NCI-H2227 (cell line): ENCODE measurements at regions not wholly inside any gene's neighbourhood (a gene's known extent, or its start where the extent isn't known, plus 50 kb on each side); places are given as distances from the start of the nearest gene placed in this dataset.
"Not testable (repeated sequence)": the region's sequence is repeated elsewhere in the genome, so short reads cannot be mapped to it uniquely, and the experiment has no call there.

Experiments used
- DNase-seq: peaks from one replicate; lab custom pipeline; 2025; ENCODE audit not compliant: unreplicated experiment; lab: John Stamatoyannopoulos, UW

DNA sequence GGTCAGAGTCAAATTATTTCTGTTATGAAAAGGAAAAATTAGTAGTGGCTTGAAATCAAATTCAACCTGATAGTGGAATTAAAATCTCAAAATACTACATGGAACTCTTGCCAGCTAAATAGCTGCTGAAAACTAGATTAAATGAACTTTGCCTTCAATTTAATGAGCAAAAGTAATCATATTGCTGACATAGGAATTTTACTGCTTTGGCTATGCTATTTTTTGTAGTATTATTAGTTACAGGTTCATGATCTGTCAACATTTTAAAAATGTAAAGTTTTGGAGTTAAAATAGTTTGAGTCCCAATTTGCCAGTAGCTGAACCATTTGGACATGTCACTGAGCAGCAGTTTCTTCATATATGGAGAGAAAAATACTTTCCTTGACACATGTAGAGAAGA lies 81.4 kb downstream of the RERGL start:
- DNase-seq: no peak

GRCh38 chr12:17999174-17999801 lies 90.7 kb downstream of the RERGL start:
- DNase-seq: no peak

DNA sequence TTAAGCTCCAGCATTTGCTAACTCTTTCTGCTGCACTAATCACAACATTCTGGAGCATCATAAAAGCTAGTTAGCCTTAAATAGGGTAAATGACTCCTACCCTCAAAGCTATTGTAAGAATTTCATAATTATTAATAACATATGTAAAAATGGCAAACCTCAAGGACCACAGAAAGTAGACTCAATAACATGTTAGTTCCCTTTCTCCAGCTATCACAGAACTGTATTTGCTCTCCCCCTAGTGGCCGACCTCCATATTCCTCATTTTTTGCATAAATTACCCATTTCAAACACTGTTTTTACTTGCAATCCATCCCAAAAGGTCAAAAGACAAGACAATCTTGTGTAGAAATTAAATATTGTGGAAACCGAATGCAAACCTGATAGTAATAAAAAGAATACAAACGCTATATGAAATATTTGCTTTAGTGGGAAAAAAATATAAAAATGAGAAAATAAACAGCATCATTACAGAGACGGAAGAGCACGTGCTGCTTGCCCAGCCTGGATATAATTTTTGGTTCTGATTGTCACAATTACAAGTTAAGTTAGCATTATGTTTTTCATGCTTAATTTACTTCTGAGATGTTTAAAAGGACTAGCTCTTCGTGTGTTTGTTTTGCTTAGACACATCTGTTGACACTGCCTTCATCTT lies 97.9 kb downstream of the RERGL start:
- DNase-seq: peak; percentile 34

DNA sequence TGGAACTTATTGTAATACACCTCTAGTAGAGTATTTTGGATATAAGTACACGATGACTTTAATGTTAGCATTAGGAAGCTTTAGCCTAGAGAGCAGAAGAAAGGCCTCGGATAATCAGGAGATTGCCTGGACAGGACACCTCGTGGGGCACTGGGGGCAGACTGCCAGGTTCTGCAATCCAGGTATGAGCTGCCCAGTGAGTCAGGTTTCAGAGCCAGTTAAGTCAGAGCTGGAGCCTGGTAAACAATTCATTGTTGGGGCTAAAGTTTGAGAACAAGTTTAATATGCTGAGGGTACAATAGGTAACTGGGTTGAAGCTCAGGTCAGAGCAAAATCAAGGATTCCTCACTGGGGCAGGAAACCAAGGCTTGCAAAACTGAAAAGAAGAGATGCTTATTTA lies 107.4 kb downstream of the RERGL start:
- DNase-seq: no peak

- DNase-seq: peak; percentile 58
Measured at GRCh38 chr12:17976202-17976601, 113.8 kb downstream of the RERGL start.

- peak; percentile 58 for DNase-seq
Measured at GRCh38 chr12:17975763-17976162, 114.2 kb downstream of the RERGL start.

DNA sequence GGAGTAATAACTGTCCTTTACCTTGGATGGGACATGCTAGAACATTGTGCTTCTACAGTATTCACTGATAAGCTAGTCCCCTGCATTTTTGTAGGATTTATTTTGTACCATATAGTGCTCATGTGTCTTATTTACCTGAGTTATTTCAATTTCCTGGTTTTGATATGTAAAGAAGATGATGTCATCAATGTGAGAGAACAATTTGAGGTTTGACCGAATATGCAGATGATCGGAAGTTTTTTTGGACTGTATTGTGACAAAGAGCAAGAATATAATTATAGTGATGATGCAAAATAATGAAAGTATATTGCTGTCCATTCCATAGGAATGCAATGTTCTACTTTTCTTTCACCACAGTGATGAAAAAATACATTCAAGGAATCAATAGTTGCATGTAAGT lies 114.8 kb downstream of the RERGL start:
- no peak for DNase-seq

DNA sequence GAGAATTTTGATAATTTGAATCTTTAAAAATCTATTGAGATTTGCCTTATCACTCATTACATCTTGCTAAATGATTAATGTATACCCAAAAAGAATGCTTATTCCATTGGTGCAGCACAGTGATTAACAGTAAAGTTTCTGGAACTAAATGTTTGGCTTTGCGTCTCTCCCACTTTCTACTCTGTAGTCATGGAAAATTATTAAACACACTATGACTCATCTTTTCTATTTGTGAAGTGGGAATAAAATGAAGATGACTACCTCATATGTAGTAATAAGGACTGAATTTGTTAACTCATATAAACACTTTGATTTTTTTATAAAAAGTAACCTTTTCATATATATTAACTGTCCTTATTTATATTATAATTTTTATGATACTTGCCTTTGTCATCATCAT lies 118.1 kb downstream of the RERGL start:
- no peak for DNase-seq

DNA sequence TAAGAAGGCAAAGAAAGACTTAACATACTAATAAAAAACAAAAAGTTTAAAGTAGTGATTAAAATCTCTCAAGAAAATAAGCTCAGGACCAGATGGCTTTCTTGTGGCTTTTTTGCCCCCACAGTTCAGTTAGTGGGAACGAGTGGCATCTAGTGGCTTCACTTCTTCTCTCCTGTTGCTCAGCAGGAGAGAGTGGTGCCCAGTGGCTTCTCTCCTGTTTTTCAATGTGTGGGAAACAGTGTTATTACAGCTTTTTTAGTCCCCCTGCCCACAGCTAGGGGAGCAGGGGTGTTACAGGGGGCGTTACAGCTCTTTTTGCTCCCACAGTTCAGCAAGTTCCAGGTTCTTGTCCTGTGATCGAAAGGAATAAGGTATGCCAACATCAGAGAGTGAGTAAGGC lies 135.2 kb downstream of the RERGL start:
- peak; percentile 8 for DNase-seq

GRCh38 chr12:17950898-17951297 lies 139.1 kb downstream of the RERGL start:
- no peak for DNase-seq

DNA sequence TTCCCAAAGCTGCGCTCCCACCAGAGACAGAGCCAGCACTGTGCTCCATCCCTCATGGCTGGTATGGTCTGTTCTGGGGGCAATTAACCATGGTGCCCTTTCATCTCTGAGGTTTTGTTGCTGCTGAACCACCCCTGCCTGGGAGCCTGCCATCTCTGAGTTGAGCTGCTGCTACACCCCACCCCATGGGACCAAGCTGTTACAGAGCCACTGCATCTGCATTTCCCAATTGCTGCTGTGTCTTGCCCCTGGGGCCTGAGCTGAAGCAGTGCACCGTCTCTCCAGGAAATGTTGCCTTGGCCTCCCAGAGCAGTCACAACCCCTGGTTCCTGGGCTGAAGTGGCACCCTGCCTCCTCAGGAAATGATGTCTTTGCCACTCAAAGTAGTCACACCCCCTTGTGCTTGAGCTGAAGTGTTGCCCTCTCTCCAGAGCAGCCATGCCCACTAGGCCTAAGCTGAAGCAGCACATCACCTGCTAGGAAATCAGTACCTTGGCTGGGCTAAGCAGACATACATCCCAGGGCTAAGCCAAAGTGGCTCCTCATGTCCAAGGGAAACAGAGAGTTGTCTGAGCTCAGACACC lies 140.3 kb downstream of the RERGL start:
- no peak for DNase-seq

DNA sequence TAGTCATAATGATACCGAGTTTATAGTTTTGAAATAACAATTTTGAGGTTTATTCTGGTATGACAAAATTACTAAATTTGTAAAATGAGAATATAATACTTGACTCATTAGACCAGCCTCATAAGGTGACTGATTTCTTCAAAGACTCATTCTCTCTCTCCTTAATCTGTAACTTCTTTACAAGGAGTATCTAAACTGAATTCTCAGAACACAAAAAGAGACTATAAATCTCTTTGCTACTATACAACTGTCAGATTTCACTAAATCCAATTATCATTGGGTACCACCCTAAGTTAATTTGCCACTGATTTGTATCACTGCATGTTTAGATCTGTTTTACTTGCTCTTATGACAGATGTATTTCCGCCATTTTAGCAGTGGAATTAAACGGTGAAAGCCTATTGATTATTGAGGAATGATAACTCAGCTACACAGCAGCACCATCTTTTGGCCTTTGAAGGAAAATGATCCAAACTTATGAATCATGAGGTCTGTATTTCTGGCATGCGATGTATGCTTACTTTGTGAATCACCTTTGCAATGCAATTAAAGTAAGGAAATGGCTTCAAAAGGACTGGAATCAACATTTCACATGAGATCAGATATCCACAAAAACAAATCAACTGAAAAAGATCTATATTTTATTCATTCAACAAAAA lies 161.2 kb downstream of the RERGL start:
- peak; percentile 8 for DNase-seq

GRCh38 chr12:17918013-17918412 lies 172.0 kb downstream of the RERGL start:
- DNase-seq: no peak

DNA sequence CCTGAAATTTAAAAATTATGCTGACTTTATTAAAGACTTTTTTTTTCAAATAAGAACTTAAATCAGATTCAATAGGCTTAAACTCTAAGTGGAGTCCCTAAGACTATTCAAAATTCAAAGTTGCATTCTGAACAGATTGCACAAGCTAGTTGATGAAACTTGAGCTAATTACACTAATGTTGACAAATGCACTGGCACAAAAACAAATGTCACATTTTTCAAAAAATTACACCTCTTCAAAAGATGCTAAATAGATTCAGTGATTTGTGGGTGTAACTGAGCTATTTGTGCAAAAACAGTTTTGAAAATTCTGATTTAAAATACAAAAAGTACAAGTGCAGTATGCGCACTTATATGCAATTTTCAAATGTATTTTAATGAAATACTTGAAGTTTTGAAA lies 205.4 kb downstream of the RERGL start:
- DNase-seq: no peak

GRCh38 chr12:17878714-17879113 lies 211.3 kb downstream of the RERGL start:
- DNase-seq: no peak

- no peak for DNase-seq
Measured at GRCh38 chr12:17875230-17875629, 214.8 kb downstream of the RERGL start.

DNA sequence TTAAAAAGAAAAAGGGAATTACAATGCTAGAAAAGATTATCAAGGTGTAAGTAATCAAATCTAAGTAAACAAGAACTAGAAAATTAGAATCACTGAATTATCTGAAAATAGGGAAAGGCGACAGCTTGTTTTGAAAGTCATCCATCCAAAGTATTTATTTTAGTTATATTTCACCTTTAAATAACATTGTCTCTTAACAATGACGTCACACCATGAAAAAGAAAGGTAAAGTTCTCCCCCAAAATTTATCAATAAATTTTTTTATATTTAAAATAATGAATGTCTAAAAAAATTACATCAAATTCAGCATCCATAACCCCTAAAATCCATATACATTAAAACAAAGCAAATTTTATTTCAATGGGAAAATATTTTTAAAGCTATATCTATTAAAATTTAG lies 223.2 kb downstream of the RERGL start:
- no peak for DNase-seq

GRCh38 chr12:17855548-17855947 lies 234.4 kb downstream of the RERGL start:
- DNase-seq: not testable (repeated sequence)

GRCh38 chr12:17853054-17853453 lies 236.9 kb downstream of the RERGL start:
- no peak for DNase-seq

- no peak for DNase-seq
Measured at GRCh38 chr12:17841496-17841895, 248.5 kb downstream of the RERGL start.

GRCh38 chr12:17829813-17830212 lies 260.2 kb downstream of the RERGL start:
- DNase-seq: no peak

GRCh38 chr12:17818931-17819330 lies 271.1 kb downstream of the RERGL start:
- no peak for DNase-seq
